ENCODE measurements at regions not wholly inside any gene's neighbourhood (a gene's known extent, or its start where the extent isn't known, plus 50 kb on each side); places are given as distances from the start of the nearest gene placed in this dataset.

- DNase-seq (no peak), ATAC-seq (no peak)
- 91 to 95% methylated on average over 5 of the region's 5 CpGs for WGBS, 2 donors
- no peak overlapping the region for H3K27ac ChIP-seq
- no peaks in the 10 kb centered on the region for H3K4me1 ChIP-seq
- intact Hi-C loops (cut with DNase I): no loop called here
- H3K36me3 ChIP-seq: no peaks in the 10 kb centered on the region
- H3K9me3 ChIP-seq: peaks cover 0 to 12% (median 0%) of the 10 kb centered on the region in 11 donors
- TF ChIP-seq, protein P1, sequence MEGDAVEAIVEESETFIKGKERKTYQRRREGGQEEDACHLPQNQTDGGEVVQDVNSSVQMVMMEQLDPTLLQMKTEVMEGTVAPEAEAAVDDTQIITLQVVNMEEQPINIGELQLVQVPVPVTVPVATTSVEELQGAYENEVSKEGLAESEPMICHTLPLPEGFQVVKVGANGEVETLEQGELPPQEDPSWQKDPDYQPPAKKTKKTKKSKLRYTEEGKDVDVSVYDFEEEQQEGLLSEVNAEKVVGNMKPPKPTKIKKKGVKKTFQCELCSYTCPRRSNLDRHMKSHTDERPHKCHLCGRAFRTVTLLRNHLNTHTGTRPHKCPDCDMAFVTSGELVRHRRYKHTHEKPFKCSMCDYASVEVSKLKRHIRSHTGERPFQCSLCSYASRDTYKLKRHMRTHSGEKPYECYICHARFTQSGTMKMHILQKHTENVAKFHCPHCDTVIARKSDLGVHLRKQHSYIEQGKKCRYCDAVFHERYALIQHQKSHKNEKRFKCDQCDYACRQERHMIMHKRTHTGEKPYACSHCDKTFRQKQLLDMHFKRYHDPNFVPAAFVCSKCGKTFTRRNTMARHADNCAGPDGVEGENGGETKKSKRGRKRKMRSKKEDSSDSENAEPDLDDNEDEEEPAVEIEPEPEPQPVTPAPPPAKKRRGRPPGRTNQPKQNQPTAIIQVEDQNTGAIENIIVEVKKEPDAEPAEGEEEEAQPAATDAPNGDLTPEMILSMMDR (IDR thresholded peaks at IDR 0.05): no peak
- H3K4me3 ChIP-seq: no peak overlapping the region
- peaks cover 0 to 11% (median 0%) of the 10 kb centered on the region in 7 donors for H3K27me3 ChIP-seq
Observed at GRCh38 chrX:25068340-25068739, 52.6 kb upstream of the ARX start.

GRCh38 chrX:25067271-25068172 is 51.8 kb upstream of the ARX start:
- DNase-seq (no peak), ATAC-seq (no peak)
- WGBS, 2 donors: 79 to 92% methylated on average over 4 of the region's 4 CpGs
- Histone ChIP-seq H3K27ac (no peak overlapping the region), H3K36me3 (no peaks in the 10 kb centered on the region), H3K9me3 (peaks cover 0 to 12% (median 0%) of the 10 kb centered on the region in 11 donors), H3K4me1 (no peaks in the 10 kb centered on the region), H3K27me3 (peaks cover 0 to 11% (median 0%) of the 10 kb centered on the region in 7 donors), H3K4me3 (no peak overlapping the region)
- TF ChIP-seq, protein P1 (IDR thresholded peaks at IDR 0.05): no peak
- intact Hi-C loops (cut with DNase I): no loop called here

GRCh38 chrX:25066131-25066530 is 50.4 kb upstream of the ARX start:
- ATAC-seq (no peak), DNase-seq (no peak)
- H3K4me1 ChIP-seq: no peaks in the 10 kb centered on the region
- H3K27me3 ChIP-seq: peaks cover 0 to 11% (median 0%) of the 10 kb centered on the region in 7 donors
- no peaks in the 10 kb centered on the region for H3K36me3 ChIP-seq
- H3K27ac ChIP-seq: no peak overlapping the region
- WGBS, 2 donors: 78 to 87% methylated on average over 3 of the region's 3 CpGs
- intact Hi-C loops (cut with DNase I): no loop called here
- TF ChIP-seq, protein P1 (IDR thresholded peaks at IDR 0.05): no peak
- H3K4me3 ChIP-seq: no peak overlapping the region
- peaks cover 0 to 8% (median 0%) of the 10 kb centered on the region in 11 donors for H3K9me3 ChIP-seq
